ENCODE measurements at regions not wholly inside any gene's neighbourhood (a gene's known extent, or its start where the extent isn't known, plus 50 kb on each side); places are given as distances from the start of the nearest gene placed in this dataset.
A peak's percentile ranks its signal among the peaks of the same experiment; 100 is the strongest.
"Not testable (repeated sequence)": the region's sequence is repeated elsewhere in the genome, so short reads cannot be mapped to it uniquely, and the experiment has no call there.

- intact Hi-C loops (cut with DNase I), result no loop called here
- ATAC-seq (no peak), DNase-seq (ENCODE audit: missing footprints) (no peak)
Observed at GRCh38 chr1:29934255-29934772, 698.0 kb downstream of the PTPRU start.

DNA sequence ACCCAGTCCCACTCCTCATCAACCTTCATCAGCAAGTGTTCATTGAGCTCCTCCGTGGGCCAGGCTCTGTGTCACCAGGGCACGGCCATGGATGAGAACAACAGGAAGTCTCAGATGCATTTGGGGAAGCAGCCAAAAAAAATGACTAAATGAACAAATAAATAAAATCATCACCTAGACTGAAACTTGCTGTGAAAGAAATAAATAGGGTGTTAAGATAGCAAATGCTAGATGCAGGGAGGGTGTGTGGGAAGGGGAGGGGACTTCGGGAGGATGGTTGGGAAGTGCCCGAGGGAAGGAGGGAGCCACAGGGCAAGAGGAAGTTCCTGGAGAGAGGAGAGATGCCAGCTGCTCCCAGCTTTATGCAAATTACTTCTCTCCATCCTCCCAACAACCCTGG is 696.7 kb downstream of the PTPRU start:
- ATAC-seq, result no peak
- intact Hi-C loops (cut with DNase I), result no loop called here
- DNase-seq (ENCODE audit: missing footprints), result no peak

DNA sequence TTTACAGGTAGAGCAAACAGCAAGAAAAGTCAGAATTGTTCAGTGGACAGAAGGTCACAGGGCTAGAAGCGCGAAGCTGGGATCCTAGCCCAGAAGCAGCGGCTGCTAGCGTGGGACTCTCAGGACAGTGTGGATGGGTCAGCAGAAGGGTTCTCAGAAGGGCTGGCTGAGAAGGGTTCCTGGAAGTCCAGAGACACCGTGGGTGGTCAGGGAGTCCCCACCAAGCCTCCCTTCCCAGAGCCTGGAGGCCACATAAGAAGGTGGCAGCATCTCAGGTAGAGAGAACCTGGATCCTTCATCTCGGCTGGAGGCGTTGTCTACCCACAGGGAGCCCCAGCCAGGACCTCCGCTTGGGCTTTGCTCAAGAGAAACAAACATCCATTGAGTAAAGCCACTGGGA is 696.3 kb downstream of the PTPRU start:
- ATAC-seq (no peak), DNase-seq (ENCODE audit: missing footprints) (no peak)
- intact Hi-C loops (cut with DNase I), result no loop called here

DNA sequence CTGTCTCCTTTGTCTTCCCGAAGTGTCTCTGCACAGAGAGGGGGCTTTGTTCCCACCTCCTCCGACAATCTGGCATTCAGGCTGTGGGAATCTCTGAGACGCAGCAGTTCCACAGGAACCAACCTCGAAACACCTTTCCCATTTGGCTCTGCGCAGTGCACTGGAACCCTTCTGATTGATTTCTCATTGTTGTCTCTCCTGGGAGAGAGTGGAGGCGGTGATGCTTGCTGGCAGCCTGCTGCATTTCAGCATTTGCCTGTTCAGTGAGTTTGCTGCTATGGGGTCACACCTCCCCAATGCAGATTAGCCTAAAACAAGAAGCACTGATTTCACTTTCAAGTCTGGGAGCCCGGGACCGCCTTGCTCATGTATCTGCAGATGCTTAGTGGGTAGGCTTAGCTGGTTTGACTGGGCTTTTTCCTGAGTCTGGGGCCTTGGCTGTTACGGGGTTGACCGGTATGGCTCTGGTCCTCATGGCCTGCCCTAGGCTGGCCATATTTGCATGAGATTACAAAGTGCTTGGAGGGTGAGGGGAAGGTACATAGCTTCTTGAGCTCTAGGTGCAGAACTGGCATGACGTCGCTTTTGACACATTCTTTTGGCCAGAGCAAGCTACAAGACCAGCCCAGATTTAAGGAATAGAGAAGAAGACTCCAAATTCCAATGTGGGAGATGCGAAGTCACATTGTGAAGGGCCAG is 695.3 kb downstream of the PTPRU start:
- intact Hi-C loops (cut with DNase I), result no loop called here
- DNase-seq (ENCODE audit: missing footprints) (no peak), ATAC-seq (no peak)

GRCh38 chr1:29925058-29925457 is 688.7 kb downstream of the PTPRU start:
- DNase-seq (ENCODE audit: missing footprints) (no peak), ATAC-seq (no peak)
- intact Hi-C loops (cut with DNase I), result no loop called here

DNA sequence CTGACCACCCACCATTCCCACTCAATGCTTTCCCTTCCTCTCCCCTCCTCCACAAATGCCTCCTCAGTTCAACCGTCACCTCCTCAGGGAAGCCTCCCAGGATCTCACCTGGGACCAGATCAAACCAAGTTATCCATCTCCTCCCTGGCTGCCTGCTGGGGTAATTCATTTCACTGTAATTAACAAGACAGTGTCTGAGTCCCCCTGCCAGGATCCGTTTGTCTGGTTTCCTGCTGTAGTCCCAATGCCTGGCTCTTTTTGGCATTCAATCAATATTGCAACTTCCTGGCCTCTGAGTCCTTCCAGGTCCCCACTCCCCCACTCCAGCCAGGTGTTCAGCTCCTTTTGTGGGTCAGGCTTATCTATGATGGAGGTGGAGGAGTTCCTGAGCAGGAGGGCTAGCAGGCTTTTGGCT is 687.7 kb downstream of the PTPRU start:
- intact Hi-C loops (cut with DNase I), result no loop called here
- DNase-seq (ENCODE audit: missing footprints) (no peak), ATAC-seq (no peak)

DNA sequence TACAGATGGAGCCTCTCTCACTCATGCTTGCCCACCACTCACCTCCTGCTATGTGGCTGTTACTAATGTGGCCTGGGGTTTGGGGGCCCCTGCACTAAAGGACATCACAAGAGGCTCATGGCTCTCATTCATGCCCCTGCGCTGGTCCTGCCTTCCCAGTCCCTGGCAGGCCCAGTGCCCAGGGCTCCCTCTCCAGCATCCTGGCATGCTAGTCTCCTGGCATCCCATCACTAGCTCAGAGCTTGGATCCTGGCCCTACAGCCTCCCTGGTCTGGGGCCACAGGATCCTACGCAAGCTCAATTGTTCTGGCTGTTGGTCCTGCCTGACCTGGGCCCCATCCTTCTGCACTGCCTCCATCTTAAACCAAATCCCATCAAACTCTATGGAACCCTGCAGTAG is 685.4 kb downstream of the PTPRU start:
- no peak for ATAC-seq
- DNase-seq (ENCODE audit: missing footprints), result no peak
- intact Hi-C loops (cut with DNase I), result no loop called here

DNA sequence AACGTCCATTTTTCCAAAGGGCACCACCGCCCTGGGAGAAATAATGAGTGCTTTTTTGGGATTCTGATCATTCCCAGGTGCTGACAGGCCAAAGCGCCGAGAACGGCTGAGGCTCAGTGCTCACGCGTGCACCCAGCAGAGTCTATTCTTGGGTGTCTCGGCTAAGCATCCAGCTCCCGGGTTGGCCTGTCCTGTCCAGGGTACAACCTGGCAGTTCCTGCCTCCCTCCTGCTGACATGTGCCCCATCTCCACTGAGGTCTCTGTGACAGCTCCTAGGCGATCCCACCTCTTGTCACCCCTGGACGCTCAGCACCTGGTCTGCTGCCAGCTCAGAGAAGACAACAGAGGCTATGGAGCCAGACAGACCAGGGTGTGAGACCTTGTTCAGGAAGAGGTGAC is 684.5 kb downstream of the PTPRU start:
- DNase-seq (ENCODE audit: missing footprints) (no peak), ATAC-seq (no peak)
- intact Hi-C loops (cut with DNase I), result no loop called here

GRCh38 chr1:29920316-29920715 is 684.0 kb downstream of the PTPRU start:
- DNase-seq (ENCODE audit: missing footprints), result no peak
- no peak for ATAC-seq
- intact Hi-C loops (cut with DNase I), result no loop called here

DNA sequence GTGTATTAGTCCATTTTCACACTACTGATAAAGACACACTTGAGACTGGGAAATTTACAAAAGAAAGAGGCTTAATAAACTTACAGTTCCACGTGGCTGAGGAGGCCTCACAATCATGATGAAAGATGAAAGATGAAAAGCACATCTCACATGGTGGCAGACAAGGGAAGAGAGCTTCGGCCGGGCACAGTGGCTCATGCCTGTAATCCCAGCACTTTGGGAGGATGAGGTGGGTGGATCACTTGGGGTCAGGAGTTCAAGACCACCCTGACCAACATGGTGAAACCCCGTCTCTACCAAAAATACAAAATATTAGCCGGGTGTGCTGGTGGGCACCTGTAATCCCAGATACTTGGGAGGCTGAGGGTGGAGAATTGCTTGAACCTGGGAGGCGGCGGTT is 682.7 kb downstream of the PTPRU start:
- ATAC-seq; intact Hi-C loops (cut with DNase I); DNase-seq (ENCODE audit: missing footprints): not testable (repeated sequence)

- intact Hi-C loops (cut with DNase I), result no loop called here
- ATAC-seq (no peak), DNase-seq (ENCODE audit: missing footprints) (no peak)
Observed at GRCh38 chr1:29916656-29917369, 680.5 kb downstream of the PTPRU start.

DNA sequence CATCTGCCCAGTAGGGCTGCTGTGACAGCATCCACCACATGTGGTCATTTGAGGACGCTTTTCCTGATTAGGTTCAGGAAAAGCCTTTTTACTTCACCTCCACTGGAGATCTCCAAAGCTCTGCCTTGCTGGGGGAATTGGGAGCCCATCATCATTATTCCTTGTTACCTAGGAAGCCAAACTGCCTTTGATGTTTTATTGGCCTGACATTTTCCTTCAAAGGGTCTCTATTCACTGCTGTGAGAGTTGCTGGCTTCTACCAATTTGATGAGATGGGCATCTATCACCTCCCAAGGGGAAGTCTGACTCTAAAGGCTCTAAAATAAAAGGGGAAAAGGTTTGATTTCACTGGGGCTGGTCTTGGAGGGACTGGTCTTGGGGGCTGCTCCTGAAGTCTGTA is 678.6 kb downstream of the PTPRU start:
- ATAC-seq (no peak), DNase-seq (ENCODE audit: missing footprints) (no peak)
- intact Hi-C loops (cut with DNase I), result no loop called here

- no peak for ATAC-seq
- intact Hi-C loops (cut with DNase I), result no loop called here
- DNase-seq (ENCODE audit: missing footprints), result no peak
Observed at GRCh38 chr1:29912425-29912824, 676.1 kb downstream of the PTPRU start.

- DNase-seq (ENCODE audit: missing footprints), result no peak
- intact Hi-C loops (cut with DNase I), result no loop called here
- no peak for ATAC-seq
Observed at GRCh38 chr1:29909962-29910361, 673.6 kb downstream of the PTPRU start.

DNA sequence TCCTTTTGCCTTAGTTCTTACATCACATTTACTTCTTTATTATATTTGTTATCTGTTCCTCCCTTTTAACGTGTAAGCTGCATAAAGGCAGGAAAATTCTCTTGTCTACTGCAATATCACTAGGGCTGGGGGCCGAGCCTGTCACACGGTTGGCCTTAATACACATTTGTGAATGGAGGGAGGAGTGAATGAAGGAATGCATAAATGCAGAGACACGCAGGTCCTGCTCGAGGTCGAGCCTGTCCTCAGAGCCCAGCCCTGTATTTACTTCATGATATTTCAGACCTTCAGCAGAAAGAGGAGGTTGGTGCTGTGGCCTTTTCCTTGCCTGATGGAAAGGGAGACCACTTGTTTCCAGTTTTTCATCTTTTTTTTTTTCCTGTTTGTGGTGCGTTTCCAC is 671.3 kb downstream of the PTPRU start:
- no peak for DNase-seq (ENCODE audit: missing footprints)
- intact Hi-C loops (cut with DNase I), result no loop called here

DNA sequence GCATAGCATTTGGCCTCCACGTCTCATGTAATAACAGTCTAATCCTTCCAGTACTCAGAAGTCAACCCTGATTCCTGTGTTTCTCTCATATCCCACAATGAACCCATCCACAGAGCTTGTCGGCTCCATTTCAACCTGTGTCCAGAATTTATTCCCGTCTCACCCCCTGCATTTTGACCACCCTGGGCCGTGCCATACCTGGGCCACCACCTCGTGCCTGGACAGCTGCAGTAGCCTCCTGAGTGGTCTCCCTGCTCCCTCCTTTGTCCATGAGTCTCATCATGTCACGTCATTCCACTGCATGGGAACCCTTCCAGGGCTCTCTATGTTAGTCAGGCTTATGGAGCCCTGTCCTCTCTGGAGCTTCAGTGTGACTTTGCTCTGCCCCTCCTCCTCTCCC is 670.6 kb downstream of the PTPRU start:
- no peak for DNase-seq (ENCODE audit: missing footprints)
- no peak for ATAC-seq
- intact Hi-C loops (cut with DNase I), result no loop called here

More for the DNA sequence above, 671.3 kb downstream of the PTPRU start:
- no peak for ATAC-seq

DNA sequence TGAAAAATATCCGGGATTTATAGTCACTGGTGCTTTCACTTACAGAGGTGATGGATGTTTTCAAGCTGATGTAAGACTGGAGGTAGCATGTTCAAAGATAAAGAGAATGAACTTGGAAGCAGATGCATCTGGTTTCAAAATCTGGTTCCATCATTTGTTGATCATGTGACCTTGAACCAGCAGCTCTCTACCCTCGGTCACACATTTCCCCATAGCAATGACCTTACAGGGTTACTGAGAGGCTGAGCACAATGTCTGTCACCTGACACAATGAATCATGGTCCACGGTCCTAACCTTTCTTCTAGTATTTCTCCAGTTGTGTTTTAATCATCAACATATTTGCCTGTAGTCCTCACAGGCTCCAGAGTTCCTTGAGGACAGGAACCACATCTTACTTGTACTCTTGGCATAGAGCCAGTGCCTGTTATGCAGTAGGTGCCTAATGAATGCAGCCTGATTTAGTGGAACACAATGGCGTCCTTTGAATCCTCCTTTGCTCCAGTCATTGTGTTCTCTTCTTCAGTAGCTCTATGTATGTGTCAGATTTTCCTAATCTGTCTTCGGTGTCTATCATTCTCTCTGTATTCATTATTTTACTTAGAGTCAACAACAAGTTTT is 667.3 kb downstream of the PTPRU start:
- intact Hi-C loops (cut with DNase I), result no loop called here
- no peak for DNase-seq (ENCODE audit: missing footprints)
- no peak for ATAC-seq

DNA sequence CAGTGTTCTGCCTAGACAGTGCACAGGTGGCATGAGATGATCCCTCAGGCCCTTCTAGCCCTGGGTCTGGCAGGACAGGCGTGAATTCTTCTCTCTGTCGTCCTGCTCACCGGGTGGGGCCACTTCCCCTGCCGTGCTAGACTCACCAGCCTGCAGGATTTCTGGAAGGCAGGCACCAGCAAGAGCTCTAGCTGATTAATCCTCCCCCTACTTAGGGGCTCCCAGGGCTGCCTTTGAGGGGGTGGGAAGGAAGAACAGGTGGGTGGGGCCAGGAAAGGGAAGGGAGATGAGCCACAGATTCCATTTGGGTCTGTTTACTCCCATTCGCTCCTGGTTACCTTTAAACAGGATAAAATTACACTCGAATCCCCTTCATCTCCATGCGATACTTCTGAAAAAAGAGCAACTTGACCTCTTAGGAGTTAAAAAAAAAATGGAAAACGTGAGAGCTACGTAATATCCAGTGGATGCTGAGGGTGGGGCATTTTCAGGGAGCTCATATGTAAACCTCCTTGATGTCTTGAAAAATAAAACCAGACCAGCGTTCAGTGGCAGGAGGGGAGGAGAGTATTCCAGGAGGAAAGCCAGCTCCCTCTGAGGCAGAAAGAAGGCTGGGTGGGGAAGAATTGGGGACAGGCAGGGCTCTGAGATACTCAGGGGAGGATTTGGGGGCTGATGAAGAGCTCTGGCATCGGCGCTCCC is 665.5 kb downstream of the PTPRU start:
- intact Hi-C loops (cut with DNase I), result no loop called here
- DNase-seq (ENCODE audit: missing footprints), result no peak

DNA sequence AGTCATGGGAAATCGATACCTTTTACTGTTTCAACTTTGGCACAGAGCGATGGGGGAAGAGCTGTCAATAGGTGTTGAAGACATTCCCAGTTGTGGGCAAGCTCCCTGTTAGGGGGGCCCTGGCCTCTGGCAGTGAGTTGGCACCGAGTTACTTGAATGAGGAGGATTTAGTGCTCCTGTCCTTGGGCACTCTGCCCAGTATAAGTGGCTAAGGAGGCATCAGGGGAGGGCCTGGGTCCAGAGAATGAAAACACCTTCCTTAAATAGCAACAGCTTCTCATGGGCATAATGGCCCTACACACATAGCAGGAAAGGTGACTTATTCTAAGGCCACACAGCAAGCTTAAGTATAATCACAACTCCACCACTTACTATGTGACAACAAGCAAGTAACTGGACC is 664.4 kb downstream of the PTPRU start:
- no peak for DNase-seq (ENCODE audit: missing footprints)
- peak; percentile 89 for ATAC-seq
- intact Hi-C loops (cut with DNase I), result no loop called here

More for the DNA sequence above, 665.5 kb downstream of the PTPRU start:
- no peak for ATAC-seq
